Stimulated activated CD8-positive, alpha-beta memory T cell treated with anti-CD3 and anti-CD28 coated beads, Interleukin-4, amount 100 ng/mL, for 48 hours (primary cell): ENCODE measurements at regions not wholly inside any gene's neighbourhood (a gene's known extent, or its start where the extent isn't known, plus 50 kb on each side); places are given as distances from the start of the nearest gene placed in this dataset.
"Not testable (repeated sequence)": the region's sequence is repeated elsewhere in the genome, so short reads cannot be mapped to it uniquely, and the experiment has no call there.

Experiments used
- DNase-seq: peaks from one replicate; pipeline ENCODE4 v3.0.0-alpha.2; 2020

GRCh38 chr3:163361357-163361878, 1716.9 kb downstream of the SI start:
- not testable (repeated sequence) for DNase-seq

- no peak for DNase-seq
Observed at GRCh38 chr3:163347944-163348343, 1730.4 kb downstream of the SI start.

- DNase-seq: no peak
Observed at GRCh38 chr3:163335429-163335828, 1742.9 kb downstream of the SI start.

- no peak for DNase-seq
Observed at GRCh38 chr3:163328680-163329079, 1749.6 kb downstream of the SI start.

- DNase-seq: no peak
Observed at GRCh38 chr3:163327086-163327485, 1751.2 kb downstream of the SI start.

- DNase-seq: no peak
Observed at GRCh38 chr3:163315786-163316185, 1762.5 kb downstream of the SI start.

- DNase-seq: no peak
Observed at GRCh38 chr3:163306405-163306804, 1771.9 kb downstream of the SI start.

GRCh38 chr3:163273694-163274093, 1777.1 kb downstream of the OTOL1 start:
- no peak for DNase-seq

- DNase-seq: no peak
Observed at GRCh38 chr3:163266731-163267130, 1770.1 kb downstream of the OTOL1 start.

GRCh38 chr3:163261618-163262017, 1765.0 kb downstream of the OTOL1 start:
- no peak for DNase-seq

GRCh38 chr3:163261056-163261455, 1764.4 kb downstream of the OTOL1 start:
- no peak for DNase-seq

- DNase-seq: no peak
Observed at GRCh38 chr3:163218336-163218735, 1721.7 kb downstream of the OTOL1 start.

GRCh38 chr3:163213838-163214237, 1717.2 kb downstream of the OTOL1 start:
- DNase-seq: no peak

GRCh38 chr3:163196815-163197374, 1700.3 kb downstream of the OTOL1 start:
- DNase-seq: no peak

- DNase-seq: no peak
Observed at GRCh38 chr3:163196245-163196644, 1699.6 kb downstream of the OTOL1 start.

- no peak for DNase-seq
Observed at GRCh38 chr3:163185721-163186350, 1689.2 kb downstream of the OTOL1 start.

GRCh38 chr3:163175970-163176369, 1679.4 kb downstream of the OTOL1 start:
- no peak for DNase-seq

- DNase-seq: not testable (repeated sequence)
Observed at GRCh38 chr3:163172513-163172912, 1675.9 kb downstream of the OTOL1 start.

GRCh38 chr3:163166197-163166596, 1669.6 kb downstream of the OTOL1 start:
- DNase-seq: no peak

GRCh38 chr3:163159306-163159705, 1662.7 kb downstream of the OTOL1 start:
- DNase-seq: no peak

- no peak for DNase-seq
Observed at GRCh38 chr3:163139600-163139999, 1643.0 kb downstream of the OTOL1 start.

GRCh38 chr3:163138258-163138657, 1641.7 kb downstream of the OTOL1 start:
- DNase-seq: no peak

GRCh38 chr3:163132111-163132510, 1635.5 kb downstream of the OTOL1 start:
- DNase-seq: no peak

- DNase-seq: no peak
Observed at GRCh38 chr3:163129287-163129686, 1632.7 kb downstream of the OTOL1 start.

- DNase-seq: no peak
Observed at GRCh38 chr3:163126115-163126514, 1629.5 kb downstream of the OTOL1 start.
